ENCODE measurements at regions not wholly inside any gene's neighbourhood (a gene's known extent, or its start where the extent isn't known, plus 50 kb on each side); places are given as distances from the start of the nearest gene placed in this dataset.

DNA sequence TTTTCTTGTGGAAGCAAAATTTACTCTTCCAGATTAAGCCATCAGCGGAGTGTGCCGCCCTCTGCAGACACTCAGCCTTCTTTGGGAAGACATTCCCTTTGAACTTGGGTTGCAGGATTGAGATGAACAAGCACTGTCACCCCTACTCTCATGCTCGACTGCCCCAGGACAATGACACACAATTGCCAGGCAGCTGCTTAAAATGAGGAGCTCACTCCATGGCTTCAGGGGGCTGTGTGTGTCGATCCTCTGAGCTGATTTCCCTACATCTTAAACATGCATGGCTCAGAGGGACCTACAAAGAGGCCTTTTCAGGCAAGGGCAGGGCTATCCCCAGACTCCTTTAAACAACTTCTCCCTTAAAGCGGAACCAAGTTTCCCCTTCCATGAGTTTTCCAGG, 107.5 kb upstream of the MBNL2 start:
- Histone ChIP-seq H3K27me3 (no peaks in the 10 kb centered on the region), H3K4me3 (no peak overlapping the region), H2AFZ (peak overlapping the region; percentile 12), H3K79me2 (no peaks in the 10 kb centered on the region), H4K20me1 (ENCODE audit: insufficient read depth, poor library complexity, severe bottlenecking) (no peaks in the 10 kb centered on the region), H3K4me2 (peak overlapping the region; percentile 18), H3K36me3 (replicated peaks; ENCODE audit: insufficient read depth, low read depth) (no peaks in the 10 kb centered on the region), H3K9me2 (replicated peaks; ENCODE audit: insufficient read depth) (no peaks in the 10 kb centered on the region), H3K9me3 (ENCODE audit: low read depth) (no peaks in the 10 kb centered on the region), H3K27ac (peak overlapping the region; percentile 52), H3K4me1 (ENCODE audit: insufficient read depth) (peaks cover 35% of the 10 kb centered on the region)
- no peak for DNase-seq (ENCODE audit: low spot score)
- TF ChIP-seq, protein P1, sequence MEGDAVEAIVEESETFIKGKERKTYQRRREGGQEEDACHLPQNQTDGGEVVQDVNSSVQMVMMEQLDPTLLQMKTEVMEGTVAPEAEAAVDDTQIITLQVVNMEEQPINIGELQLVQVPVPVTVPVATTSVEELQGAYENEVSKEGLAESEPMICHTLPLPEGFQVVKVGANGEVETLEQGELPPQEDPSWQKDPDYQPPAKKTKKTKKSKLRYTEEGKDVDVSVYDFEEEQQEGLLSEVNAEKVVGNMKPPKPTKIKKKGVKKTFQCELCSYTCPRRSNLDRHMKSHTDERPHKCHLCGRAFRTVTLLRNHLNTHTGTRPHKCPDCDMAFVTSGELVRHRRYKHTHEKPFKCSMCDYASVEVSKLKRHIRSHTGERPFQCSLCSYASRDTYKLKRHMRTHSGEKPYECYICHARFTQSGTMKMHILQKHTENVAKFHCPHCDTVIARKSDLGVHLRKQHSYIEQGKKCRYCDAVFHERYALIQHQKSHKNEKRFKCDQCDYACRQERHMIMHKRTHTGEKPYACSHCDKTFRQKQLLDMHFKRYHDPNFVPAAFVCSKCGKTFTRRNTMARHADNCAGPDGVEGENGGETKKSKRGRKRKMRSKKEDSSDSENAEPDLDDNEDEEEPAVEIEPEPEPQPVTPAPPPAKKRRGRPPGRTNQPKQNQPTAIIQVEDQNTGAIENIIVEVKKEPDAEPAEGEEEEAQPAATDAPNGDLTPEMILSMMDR (IDR thresholded peaks at IDR 0.05; ENCODE audit: poor library complexity): no peak
- no peak for TF ChIP-seq EZH2phosphoT487 (IDR thresholded peaks at IDR 0.05; ENCODE audit: low read depth, severe bottlenecking, unreplicated experiment)
- no peak for TF ChIP-seq EZH2 (IDR thresholded peaks at IDR 0.05; ENCODE audit: borderline replicate concordance)
- WGBS (ENCODE audit: low lambda C conversion rate, missing lambda C conversion rate): 81% methylated on average over 5 of the region's 5 CpGs

DNA sequence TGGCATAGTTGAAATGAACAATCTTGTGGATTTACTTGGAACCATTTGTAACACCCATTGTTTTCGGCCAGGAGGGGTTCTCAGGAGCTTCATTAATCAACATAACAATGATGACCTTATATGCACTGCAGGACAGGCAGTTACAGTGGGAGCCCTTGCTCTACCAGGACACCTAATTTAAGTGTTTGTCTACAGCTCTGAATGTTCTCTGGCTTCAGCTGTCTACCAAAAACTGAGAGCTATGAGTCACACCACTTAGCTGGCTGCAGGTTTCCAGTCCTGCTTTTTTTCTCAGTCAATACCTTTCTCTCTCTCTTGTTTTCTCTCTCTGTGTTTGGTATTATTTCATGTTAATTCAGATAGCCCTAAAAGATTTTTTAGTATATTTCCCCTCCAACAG, 105.4 kb upstream of the MBNL2 start:
- Histone ChIP-seq H3K9me3 (ENCODE audit: low read depth) (no peaks in the 10 kb centered on the region), H3K4me3 (no peak overlapping the region), H3K36me3 (replicated peaks; ENCODE audit: insufficient read depth, low read depth) (no peaks in the 10 kb centered on the region), H3K4me2 (no peak overlapping the region), H3K27ac (no peak overlapping the region), H3K27me3 (no peaks in the 10 kb centered on the region), H3K79me2 (no peaks in the 10 kb centered on the region), H2AFZ (no peak overlapping the region), H3K4me1 (ENCODE audit: insufficient read depth) (peaks cover 37% of the 10 kb centered on the region), H4K20me1 (ENCODE audit: insufficient read depth, poor library complexity, severe bottlenecking) (no peaks in the 10 kb centered on the region), H3K9me2 (replicated peaks; ENCODE audit: insufficient read depth) (no peaks in the 10 kb centered on the region)
- TF ChIP-seq EZH2 (IDR thresholded peaks at IDR 0.05; ENCODE audit: borderline replicate concordance): no peak
- 89% methylated on average over 1 of the region's 1 CpG for WGBS (ENCODE audit: low lambda C conversion rate, missing lambda C conversion rate)
- peak; percentile 42 for DNase-seq (ENCODE audit: low spot score)

DNA sequence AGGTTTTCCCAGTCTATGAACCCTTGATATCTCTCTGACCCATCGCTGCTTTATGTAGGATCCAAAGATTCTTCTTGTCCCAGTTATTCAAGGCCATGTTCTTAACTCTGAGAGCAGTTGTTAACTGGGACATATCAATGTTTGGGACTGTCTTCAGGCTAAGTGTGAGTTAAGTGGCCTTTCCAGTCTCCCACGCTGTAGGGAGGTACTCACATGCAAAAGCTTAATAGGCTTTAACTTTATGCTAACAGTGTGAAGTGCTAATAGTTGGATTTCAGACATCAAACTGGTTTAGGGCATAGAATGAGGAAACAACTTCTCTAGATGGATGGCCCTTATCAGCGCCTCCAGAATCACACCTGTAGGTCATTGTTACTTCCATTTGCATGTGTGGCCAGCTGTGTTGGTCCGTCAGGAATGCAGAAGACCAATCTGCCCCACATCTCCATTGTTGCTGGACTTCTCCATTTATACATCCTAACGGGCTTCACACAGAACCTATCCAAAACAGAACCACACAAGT, 104.7 kb upstream of the MBNL2 start:
- TF ChIP-seq EZH2 (IDR thresholded peaks at IDR 0.05; ENCODE audit: borderline replicate concordance): no peak
- TF ChIP-seq, protein P1 (IDR thresholded peaks at IDR 0.05; ENCODE audit: poor library complexity): no peak
- no peak for TF ChIP-seq EZH2phosphoT487 (IDR thresholded peaks at IDR 0.05; ENCODE audit: low read depth, severe bottlenecking, unreplicated experiment)
- Histone ChIP-seq H4K20me1 (ENCODE audit: insufficient read depth, poor library complexity, severe bottlenecking) (no peaks in the 10 kb centered on the region), H3K27me3 (no peaks in the 10 kb centered on the region), H3K4me3 (no peak overlapping the region), H2AFZ (no peak overlapping the region), H3K79me2 (no peaks in the 10 kb centered on the region), H3K4me2 (no peak overlapping the region), H3K36me3 (replicated peaks; ENCODE audit: insufficient read depth, low read depth) (no peaks in the 10 kb centered on the region), H3K27ac (no peak overlapping the region), H3K4me1 (ENCODE audit: insufficient read depth) (peaks cover 41% of the 10 kb centered on the region), H3K9me3 (ENCODE audit: low read depth) (no peaks in the 10 kb centered on the region), H3K9me2 (replicated peaks; ENCODE audit: insufficient read depth) (no peaks in the 10 kb centered on the region)
- 87% methylated on average over 5 of the region's 5 CpGs for WGBS (ENCODE audit: low lambda C conversion rate, missing lambda C conversion rate)
- DNase-seq (ENCODE audit: low spot score): no peak

DNA sequence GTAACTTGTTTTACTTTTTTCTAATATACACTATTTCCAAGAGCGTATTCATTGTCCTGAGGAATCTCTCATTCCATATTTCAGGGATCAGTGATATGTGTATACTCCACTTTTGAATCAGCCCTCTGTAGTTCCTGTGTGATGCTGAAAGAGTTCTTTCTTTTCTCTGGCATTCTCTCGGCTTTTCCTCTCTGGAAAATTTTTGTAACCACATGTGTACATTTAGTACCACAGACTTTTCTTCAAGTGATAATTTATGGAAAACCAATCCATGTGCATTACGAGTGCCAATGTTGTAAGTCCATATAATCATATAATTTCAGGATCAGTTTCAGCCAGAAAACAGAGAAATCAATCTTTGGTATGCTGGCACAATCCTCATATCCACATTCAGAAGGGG, 102.2 kb upstream of the MBNL2 start:
- TF ChIP-seq EZH2phosphoT487 (IDR thresholded peaks at IDR 0.05; ENCODE audit: low read depth, severe bottlenecking, unreplicated experiment) (no peak), EZH2 (IDR thresholded peaks at IDR 0.05; ENCODE audit: borderline replicate concordance) (no peak)
- TF ChIP-seq, protein P1 (IDR thresholded peaks at IDR 0.05; ENCODE audit: poor library complexity): no peak
- Histone ChIP-seq H3K4me2 (no peak overlapping the region), H3K79me2 (no peaks in the 10 kb centered on the region), H3K27ac (no peak overlapping the region), H3K36me3 (replicated peaks; ENCODE audit: insufficient read depth, low read depth) (no peaks in the 10 kb centered on the region), H3K27me3 (no peaks in the 10 kb centered on the region), H2AFZ (no peak overlapping the region), H3K9me2 (replicated peaks; ENCODE audit: insufficient read depth) (no peaks in the 10 kb centered on the region), H4K20me1 (ENCODE audit: insufficient read depth, poor library complexity, severe bottlenecking) (no peaks in the 10 kb centered on the region), H3K4me1 (ENCODE audit: insufficient read depth) (peaks cover 39% of the 10 kb centered on the region), H3K9me3 (ENCODE audit: low read depth) (no peaks in the 10 kb centered on the region), H3K4me3 (no peak overlapping the region)
- DNase-seq (ENCODE audit: low spot score): no peak
- 86% methylated on average over 3 of the region's 3 CpGs for WGBS (ENCODE audit: low lambda C conversion rate, missing lambda C conversion rate)

Measured in hepatocyte (in vitro differentiated cells).